Right lung (tissue), 2 donors: ENCODE measurements at regions not wholly inside any gene's neighbourhood (a gene's known extent, or its start where the extent isn't known, plus 50 kb on each side); places are given as distances from the start of the nearest gene placed in this dataset.
"Not testable (repeated sequence)": the region's sequence is repeated elsewhere in the genome, so short reads cannot be mapped to it uniquely, and the experiment has no call there.

Experiments used
- DNase-seq, 2 donors: peaks; one replicate each; pipeline ENCODE4 v3.0.0-alpha.2; 2013

DNA sequence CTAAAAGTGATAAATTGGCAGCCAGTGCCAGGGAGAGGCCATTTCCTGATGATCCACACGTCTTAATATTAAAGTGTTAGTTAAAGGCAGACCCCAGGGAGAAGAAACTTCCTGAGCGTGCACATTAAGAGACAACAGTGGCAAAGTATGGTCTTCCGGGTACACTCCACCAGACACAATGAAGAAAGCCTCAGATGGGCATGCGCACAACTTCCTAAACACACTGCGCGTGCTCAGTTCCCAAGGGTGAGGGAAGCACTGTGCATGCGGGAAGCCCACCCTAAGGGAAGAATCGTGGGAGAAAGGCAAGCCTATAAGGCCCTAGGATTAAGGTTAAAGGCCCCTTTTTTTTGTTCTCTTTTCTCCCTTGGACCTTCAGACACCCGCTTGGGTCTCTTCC, 140.7 kb upstream of the CDKN3 start:
- DNase-seq = no peak

DNA sequence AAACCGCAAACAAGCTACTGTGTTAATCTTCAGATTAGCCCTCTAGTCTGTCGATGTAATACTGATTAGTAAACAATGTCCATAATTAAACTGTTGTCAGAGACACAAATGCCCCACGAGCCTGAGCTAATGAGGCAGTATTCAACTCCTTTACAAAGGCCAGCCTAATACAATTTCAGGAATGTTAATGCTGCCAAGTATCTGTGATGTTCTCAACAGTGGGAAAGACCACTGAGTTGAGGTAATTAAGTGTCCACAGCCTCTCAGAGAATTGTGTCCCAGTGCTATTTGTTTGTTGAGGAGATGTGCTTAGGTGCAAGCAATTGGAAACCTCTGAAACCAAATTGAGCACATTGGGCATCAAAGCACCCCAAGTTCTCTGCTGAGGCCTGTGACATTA, 139.4 kb upstream of the CDKN3 start:
- DNase-seq = no peak

DNA sequence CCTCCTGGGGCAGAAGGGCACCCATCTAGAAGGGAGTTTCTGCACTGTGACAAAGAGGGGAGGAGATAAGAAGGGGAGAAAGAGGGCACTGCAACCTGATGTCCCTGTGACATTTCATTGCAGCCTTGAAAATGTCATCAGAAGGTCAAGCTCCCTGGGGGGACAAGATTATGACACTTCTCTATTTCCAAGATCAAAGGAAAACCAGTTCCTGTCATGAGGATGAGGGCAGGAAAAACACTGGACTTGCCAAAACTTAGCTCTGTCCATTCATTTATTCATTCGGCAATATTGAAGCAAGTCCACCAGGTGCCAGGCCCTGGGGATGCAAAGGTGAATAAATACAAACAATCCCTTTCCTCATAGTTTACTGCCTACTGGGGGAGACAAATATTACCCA, 138.4 kb upstream of the CDKN3 start:
- no peak for DNase-seq

DNA sequence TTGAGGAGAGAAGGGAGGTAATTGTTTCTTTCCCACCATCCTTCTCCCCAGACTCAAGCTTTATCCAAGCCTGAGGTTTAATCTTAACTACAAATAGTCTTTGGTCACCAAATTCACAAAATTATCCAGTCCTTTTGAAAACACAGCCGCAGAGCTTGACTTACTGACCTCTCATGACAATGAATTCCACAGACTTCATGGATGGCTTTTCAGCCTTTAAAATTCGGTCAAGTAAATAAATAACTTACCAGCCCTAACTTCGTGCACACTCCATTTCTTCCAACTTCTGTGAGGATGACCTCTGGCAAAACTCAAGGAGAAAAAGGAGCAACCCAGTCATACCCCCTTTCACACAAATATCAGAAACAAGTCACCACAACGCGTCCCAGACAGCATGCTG, 137.0 kb upstream of the CDKN3 start:
- DNase-seq = no peak

DNA sequence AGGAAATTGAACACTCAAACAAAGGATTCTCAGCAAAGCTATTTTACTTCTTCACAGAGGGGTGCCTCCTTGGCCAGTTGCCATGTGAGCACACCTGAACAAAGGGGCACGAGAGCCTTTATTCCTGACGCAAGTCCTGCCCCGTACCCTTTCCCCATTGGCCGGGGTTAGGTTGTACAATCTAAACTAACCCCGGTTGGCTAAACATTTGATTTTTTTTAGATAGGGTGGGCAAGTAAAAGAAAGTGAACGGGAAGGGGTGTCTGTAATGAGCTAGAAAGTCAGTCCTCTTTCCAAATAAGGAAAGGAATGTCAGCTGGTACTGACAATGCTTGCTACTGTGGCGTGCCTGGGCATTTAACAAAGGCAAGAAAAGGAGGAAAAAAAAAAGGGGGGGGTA, 135.5 kb upstream of the CDKN3 start:
- DNase-seq = no peak

DNA sequence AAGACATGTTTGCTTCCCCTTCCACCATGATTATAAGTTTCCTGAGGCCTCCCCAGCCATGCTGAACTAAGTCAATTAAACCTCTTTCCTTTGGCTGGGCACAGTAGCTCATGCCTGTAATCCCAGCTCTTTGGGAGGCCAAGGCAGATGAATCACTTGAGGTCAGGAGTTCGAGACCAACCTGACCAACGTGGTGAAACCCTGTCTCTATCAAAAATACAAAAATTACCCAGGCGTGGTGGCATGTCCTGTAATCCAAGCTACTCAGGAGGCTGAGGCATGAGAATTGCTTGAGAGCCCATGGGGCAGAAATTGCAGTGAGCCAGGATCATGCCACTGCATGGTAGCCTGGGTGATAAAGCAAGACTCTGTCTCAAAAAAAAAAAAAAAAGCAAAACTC, 130.2 kb upstream of the CDKN3 start:
- not testable (repeated sequence) for DNase-seq

DNA sequence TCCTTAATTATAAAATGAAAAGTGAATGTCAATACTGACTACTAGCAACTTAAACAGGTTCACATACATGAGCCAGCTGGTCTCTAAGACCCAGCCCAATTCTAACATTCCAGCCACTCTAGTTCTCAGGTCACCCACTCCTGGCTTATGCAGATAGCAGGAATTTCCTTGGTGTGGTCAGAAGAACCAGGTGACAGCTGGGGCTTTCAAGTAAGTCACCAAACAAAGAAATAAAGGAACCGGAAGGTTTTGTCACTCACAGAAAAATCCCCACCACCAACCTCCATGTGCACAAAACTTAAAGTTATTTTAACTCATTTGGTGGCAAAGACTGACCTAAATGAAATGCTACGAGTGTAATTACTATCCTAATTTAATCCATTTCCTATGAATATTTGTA, 129.6 kb upstream of the CDKN3 start:
- DNase-seq = no peak

DNA sequence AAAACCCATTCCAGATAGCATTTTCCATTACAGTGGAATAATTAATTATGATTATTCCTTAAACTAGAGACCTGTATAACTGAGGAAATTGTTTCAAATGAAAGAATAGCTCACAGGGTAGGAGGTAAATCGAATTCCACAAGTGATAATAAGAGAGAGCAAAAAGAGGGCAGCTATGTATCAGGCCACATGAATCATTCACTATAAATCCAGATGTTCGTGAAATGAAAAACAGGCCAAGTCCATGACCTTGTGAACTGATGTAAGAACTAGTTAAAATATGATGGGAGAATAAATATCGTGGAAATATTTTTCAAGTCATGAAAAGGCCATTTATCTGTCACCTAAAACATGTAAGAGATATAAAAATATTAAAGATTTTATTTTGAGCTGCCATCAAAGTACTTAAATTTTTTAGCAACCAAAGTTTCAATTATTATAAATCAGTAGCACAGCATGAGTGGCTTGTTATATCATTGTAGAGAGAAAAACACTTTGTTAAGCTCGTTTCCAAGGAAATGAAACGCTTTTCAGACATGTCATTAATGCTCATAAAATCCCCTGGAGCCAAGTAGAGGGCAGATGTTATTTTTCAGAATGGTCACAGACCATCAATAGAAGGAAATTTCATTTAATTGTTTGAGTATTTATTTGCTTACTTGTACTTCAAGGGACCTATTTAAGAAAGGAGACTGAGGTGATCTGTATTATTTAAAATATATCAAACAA, 120.6 kb upstream of the CDKN3 start:
- DNase-seq = no peak

DNA sequence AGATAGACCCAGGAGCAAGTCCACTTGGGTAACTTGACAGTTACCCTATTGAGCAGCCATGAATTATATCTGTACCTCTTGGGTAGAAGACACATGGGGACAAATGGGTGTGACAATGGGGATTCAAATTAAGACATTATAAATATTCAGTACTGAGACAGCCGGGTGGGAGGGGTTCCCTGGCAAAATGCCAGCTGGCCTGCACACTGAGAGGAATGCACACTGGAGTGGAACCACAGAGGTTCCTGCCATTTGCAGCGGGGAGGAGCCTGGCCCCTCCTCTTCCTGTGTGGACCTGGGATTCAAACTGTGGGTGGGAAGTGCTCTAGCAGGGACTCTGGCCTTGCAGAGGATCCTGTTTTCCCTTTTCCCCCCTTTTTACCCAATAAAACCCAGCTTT, 118.7 kb upstream of the CDKN3 start:
- no peak for DNase-seq

DNA sequence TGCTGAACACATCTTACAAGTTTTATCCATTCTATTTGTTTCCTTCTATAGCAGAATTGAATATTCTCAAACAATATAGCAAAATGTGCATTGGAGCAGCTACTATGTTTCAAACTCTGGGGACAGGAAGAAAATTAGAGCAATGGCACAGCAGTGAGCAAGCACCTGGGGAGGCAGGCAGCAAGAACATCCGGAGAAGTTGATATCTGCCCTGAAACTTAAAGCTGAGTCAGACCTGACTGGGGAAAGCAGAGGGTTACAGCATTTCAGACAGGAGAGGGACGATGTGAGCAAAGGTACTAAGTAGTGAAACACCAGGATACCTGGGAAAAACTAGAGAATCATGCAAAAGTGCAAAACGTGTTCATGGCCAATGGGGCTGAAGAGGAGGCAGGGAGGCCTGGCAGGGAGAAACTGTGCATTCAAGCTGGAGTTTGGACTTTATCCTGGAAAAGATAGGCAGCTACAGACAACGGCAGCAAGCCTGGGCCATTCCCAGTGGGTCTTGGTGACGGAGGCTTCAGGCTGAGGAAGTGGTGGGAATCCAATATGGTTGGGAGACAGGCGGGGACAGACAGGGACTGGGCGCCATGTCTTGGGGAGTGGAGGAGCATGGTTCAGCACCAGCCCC, 118.0 kb upstream of the CDKN3 start:
- no peak for DNase-seq

DNA sequence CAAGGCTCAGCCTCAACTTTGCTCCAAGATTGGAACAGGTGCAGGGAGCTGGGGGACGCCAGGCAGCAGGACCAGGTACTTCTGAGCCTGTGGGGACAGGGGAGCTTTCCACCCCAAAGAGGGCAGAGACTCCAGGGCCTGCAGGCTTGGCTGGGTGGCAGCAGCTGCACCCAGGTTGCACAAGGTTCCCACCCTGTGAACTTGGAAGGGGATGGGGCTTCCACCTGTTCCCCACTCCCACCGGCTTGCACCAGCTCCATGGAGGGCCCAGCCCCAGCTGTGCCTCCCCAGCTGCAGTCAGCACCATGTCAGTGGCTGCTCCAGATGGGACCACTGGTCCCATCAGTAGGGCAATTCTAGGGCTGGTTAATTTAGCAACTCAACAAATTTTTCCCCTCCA, 114.0 kb upstream of the CDKN3 start:
- no peak for DNase-seq

DNA sequence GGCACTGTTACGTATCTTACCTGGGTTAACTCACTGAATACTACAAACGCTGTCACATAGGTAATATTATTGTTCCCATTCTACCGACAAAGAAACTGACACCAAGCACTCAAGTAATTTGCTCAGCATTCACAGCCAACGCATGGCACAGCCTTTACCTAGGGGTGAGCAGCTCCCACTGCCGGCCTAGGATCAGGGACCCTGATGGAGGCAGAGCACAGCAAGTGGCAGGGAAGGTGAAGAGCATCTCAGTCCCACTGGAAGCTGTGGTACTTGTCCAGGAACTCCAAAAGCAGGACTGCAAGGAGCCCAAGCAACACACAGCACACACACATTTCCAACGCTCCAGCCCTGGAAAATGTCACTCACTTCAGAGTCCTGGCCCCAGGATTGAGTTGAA, 111.8 kb upstream of the CDKN3 start:
- no peak for DNase-seq

DNA sequence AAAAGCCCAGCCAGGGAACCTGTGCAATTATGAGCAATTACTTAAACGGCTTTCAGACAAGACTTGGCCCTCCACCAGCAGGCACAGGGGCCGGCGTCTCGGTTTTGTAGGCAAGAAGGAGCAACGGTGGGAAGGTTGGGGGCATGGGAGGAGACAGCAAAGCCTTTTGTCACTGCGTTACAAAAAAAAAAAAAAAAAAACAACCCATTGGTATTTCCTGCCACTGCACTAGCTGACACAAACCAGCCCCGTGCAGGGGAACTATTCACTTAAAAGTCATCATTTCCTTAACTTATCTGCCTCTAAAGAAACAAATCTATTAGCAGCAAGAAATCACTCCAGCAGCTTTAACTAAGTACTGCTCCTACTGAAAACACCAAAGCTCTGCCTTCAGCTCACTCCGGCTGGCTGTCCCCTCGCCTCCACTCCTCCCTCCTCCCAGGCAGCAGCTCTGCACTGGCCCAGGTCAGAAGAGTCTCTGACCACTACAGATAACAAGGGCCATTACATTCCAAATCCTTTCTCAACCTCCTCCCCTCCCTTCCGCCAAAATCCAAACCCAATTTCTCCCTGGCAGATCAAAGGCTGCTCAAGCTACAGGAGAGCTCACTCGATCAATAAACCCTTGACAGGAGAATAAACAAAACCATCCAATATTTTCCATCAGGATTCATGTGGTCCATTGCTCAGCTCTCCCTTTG, 105.2 kb upstream of the CDKN3 start:
- DNase-seq = no peak

DNA sequence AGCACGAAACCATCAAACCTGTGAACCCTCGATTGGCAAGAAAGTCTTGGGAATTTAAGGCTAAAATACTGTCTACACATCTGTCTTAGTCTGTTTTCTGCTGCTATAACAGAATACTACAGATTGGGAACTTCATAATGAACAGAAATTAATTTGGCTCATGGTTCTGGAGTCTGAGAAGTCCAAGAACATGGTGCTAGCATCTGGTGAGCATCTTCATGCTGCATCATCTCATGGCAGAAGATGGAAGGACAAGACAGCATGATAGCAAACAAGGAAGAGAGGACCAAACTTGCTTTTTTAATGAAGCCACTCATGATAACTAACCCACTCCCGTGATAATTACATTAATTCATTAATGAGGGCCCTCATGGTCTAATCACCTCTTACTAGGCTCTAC, 102.0 kb upstream of the CDKN3 start:
- no peak for DNase-seq

DNA sequence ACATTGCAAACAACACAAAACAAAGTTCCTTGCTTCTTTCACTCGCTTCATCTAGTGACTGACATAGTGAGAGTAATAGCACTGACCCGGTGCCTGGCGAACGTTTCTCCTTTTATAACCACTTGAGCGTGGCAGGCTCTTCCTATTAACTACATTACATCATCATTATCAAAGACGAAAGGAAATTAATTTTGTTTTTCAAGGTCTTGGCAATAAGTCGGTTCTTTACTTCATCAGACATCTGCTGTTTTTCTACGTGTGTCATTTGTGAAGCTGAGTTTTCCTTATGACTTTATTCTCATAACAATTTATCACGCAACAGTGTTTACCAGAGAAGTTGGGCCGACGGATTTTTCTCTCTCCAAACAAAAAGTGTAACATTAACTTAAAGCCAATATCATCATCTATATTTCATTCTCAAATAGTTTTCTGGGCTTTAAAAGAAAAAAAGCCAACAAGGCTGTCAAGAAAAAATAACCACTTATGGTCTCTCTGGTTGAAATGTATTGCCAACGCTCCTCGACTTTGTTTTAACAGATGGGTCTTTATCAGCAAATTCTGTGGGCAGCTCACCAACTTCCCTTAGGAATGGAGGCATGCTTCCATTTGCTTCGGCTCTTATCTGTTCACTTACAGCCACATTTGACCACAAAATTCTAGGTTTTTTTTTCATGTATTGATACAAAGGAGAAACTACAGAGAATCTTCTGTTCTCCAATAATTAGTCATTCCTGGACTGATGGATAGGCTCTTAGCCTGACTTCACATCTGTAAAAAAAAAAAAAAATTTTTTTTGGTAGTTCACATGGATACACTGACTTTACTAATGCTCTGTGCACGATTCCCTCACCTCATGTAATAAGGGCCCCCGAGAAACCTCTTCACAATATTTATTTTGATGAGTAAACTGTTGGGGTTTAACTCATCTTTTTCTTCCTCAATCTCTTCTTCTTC, 97.1 kb upstream of the CDKN3 start:
- peak; percentile 28 to 31 for DNase-seq

DNA sequence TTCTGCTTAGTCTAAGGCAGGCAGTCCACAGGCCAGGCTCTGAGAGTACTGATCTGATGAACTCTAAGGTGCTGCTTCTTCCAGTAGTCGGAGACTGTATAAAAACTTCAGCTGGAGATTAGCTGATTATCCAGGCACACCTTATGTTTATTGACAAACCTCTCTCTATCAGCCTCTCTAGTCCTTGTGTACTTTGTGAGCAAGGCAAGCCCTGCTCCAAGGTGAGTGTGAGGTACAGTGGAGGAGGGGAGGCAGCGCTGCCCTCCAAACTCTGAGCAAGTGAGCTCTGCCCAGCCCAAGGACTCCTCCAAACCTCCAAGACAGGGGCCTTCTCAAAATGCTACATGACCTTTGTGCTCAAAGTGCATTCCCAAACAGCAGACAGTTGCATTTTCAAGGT, 95.9 kb upstream of the CDKN3 start:
- DNase-seq = no peak

DNA sequence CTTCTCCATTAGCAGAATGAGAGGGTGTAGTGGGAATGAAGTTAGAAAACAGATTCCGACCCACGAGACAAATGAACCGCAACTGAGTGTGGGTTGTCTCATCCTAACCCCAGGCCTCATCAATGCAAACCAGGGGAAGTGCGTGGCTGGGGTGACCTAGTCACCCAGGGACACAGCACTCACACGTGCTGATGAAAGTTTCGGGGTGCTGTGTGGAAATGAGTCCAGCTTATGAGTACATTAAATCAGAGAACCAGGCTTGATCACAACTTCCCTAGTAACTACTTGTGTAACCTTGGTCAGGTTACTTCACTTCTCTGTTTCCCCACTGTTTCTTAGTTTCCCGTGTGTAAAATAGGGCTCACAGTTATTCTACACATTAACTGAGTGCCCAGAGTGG, 95.4 kb upstream of the CDKN3 start:
- DNase-seq = no peak

DNA sequence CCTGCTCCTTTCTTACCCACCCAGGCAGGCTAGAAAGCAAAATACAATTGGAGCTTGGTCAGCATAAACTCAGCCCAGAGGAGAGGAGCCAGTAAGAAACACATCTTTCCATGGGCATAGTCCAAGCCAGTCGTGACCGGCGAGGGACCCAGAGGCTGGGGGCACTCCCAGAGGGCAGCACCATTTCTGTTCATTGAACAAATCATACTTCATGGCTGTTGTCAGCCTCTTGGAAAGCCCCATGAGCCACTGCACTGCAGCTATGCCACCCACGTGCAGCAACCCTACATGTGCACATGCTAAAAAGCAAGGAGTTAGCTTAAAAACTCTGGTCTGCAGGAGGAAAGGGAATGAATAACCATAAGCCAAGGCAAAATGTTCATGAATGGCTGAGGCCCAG, 90.0 kb upstream of the CDKN3 start:
- no peak for DNase-seq

DNA sequence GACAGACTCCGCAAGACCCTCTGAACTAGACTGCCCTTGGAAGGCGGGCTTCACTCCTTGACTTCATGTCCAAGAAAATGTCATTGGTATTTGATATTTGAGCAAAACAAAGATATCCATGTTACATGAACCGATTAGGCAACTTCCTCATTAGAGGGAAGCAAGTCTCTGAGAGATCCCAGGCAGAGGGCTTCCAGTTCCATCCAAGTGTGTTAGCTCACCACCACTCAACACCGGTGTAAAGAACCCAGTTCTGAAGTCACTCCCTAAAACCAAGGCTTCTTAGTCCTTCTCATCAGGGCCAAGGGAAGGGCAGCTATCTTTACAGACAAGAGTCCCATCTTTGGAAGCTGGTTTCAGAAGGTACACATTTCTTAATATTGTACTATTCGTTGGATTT, 87.2 kb upstream of the CDKN3 start:
- DNase-seq = no peak

DNA sequence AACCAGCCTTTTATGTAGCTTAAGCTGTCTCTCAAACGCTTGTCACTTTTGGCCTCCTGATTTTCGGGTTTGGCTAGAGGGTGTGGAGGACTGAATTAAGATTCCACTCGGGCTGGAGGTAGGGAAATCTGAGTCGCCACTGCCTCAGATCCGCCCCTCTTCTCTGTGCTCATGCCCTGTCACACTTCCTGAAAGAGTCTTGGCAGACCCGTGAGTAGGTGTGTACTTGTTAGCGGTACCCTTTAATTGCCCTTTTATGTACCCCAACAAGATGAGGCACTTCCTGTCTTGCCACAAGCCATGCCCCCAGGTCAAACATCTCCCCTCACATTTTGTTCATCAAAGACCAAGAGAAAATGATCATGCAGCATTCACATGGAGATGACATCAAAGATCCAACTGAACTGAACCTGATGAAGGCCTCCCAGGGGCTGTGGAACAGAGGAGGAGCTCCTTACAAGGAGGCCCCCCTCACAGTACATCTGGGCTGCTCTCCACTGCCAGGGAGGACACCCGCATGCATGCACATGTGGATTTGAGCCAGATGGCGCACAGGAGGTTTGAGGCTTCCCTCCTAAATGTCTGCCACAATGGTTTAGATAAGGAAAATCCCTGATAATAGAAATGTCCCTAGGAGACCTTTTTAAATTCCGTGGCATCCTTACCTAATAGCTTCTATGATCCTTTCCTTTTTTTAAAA, 86.5 kb upstream of the CDKN3 start:
- no peak for DNase-seq

DNA sequence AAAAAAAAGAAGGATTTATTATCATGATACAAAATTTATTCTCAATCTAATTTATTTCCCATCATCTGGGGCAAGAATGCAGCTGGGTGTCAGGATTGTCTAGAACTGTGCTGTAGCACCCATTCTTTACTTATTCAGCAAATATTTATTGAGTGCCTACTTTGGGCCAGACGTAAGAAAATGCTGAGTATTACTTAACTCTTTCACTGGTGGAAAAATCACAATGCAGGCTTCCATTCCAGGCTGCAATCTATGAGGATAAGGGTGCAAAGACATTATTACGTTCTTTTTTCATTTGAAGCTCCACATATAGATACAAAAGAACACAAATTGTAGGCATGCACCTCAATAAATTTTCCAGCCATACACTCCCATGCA, 86.0 kb upstream of the CDKN3 start:
- no peak for DNase-seq
